ENCODE measurements at regions not wholly inside any gene's neighbourhood (a gene's known extent, or its start where the extent isn't known, plus 50 kb on each side); places are given as distances from the start of the nearest gene placed in this dataset.

- Mint-ChIP-seq H3K4me1 (no peaks in the 10 kb centered on the region), H3K9me3 (peaks cover 0 to 10% (median 6%) of the 10 kb centered on the region in 8 donors), H3K4me3 (no peak overlapping the region), H3K27me3 (peaks cover 0 to 2% of the 10 kb centered on the region in 2 donors), H3K27ac (no peak overlapping the region), H3K36me3 (no peaks in the 10 kb centered on the region)
- H3K36me3 ChIP-seq (ENCODE audit: insufficient read depth, low read length), result no peaks in the 10 kb centered on the region
- H3K9me3 ChIP-seq (ENCODE audit: control insufficient read depth in 1 of 2, low read length in 2 of 2), result no peaks in the 10 kb centered on the region
- ChIA-PET CTCF (ENCODE audit: partially characterized antibody) (no interaction called here), POLR2A (ENCODE audit: partially characterized antibody) (no interaction called here)
- no peaks in the 10 kb centered on the region for H3K27me3 ChIP-seq (ENCODE audit: insufficient read depth, low read length)
- no peak overlapping the region for H3K27ac ChIP-seq (ENCODE audit: low read depth, low read length)
- no peaks in the 10 kb centered on the region for H3K4me1 ChIP-seq (ENCODE audit: insufficient read depth, low read length)
- no peak for DNase-seq
- intact Hi-C loops (cut with micrococcal nuclease), result no loop called here
- no peak overlapping the region for H3K4me3 ChIP-seq (ENCODE audit: low read length in 2 of 2)
Observed at GRCh38 chr1:187513190-187513589, 684.4 kb downstream of the PLA2G4A start.

- CTCF ChIA-PET (ENCODE audit: partially characterized antibody), result no interaction called here
- H3K36me3 Mint-ChIP-seq, result no peaks in the 10 kb centered on the region
- peaks cover 0 to 2% of the 10 kb centered on the region in 2 donors for H3K27me3 Mint-ChIP-seq
- Histone ChIP-seq H3K4me3 (ENCODE audit: low read length in 2 of 2) (no peak overlapping the region), H3K9me3 (ENCODE audit: control insufficient read depth in 1 of 2, low read length in 2 of 2) (no peaks in the 10 kb centered on the region), H3K36me3 (ENCODE audit: insufficient read depth, low read length) (no peaks in the 10 kb centered on the region), H3K27me3 (ENCODE audit: insufficient read depth, low read length) (no peaks in the 10 kb centered on the region), H3K27ac (ENCODE audit: low read depth, low read length) (no peak overlapping the region), H3K4me1 (ENCODE audit: insufficient read depth, low read length) (no peaks in the 10 kb centered on the region)
- POLR2A ChIA-PET (ENCODE audit: partially characterized antibody), result no interaction called here
- H3K27ac Mint-ChIP-seq, result no peak overlapping the region
- intact Hi-C loops (cut with micrococcal nuclease), result no loop called here
- H3K4me1 Mint-ChIP-seq, result no peaks in the 10 kb centered on the region
- H3K4me3 Mint-ChIP-seq, result no peak overlapping the region
- no peak for DNase-seq
- H3K9me3 Mint-ChIP-seq, result peaks cover 0 to 10% (median 4%) of the 10 kb centered on the region in 8 donors
Observed at GRCh38 chr1:187514110-187514509, 685.4 kb downstream of the PLA2G4A start.

- intact Hi-C loops (cut with micrococcal nuclease), result no loop called here
- Histone ChIP-seq H3K27ac (ENCODE audit: low read depth, low read length) (no peak overlapping the region), H3K36me3 (ENCODE audit: insufficient read depth, low read length) (no peaks in the 10 kb centered on the region), H3K27me3 (ENCODE audit: insufficient read depth, low read length) (no peaks in the 10 kb centered on the region), H3K9me3 (ENCODE audit: control insufficient read depth in 1 of 2, low read length in 2 of 2) (no peaks in the 10 kb centered on the region), H3K4me3 (ENCODE audit: low read length in 2 of 2) (no peak overlapping the region), H3K4me1 (ENCODE audit: insufficient read depth, low read length) (no peaks in the 10 kb centered on the region)
- Mint-ChIP-seq H3K27ac (no peak overlapping the region), H3K9me3 (peaks cover 0 to 8% (median 4%) of the 10 kb centered on the region in 8 donors), H3K4me1 (no peaks in the 10 kb centered on the region), H3K4me3 (no peak overlapping the region), H3K36me3 (no peaks in the 10 kb centered on the region), H3K27me3 (peaks cover 0 to 2% of the 10 kb centered on the region in 2 donors)
- ChIA-PET CTCF (ENCODE audit: partially characterized antibody) (no interaction called here), POLR2A (ENCODE audit: partially characterized antibody) (no interaction called here)
- DNase-seq, result no peak
Observed at GRCh38 chr1:187516874-187517273, 688.1 kb downstream of the PLA2G4A start.

GRCh38 chr1:187517546-187517945 is 688.8 kb downstream of the PLA2G4A start:
- POLR2A ChIA-PET (ENCODE audit: partially characterized antibody), result no interaction called here
- no peak for DNase-seq
- peaks cover 0 to 2% of the 10 kb centered on the region in 2 donors for H3K27me3 Mint-ChIP-seq
- Histone ChIP-seq H3K4me1 (ENCODE audit: insufficient read depth, low read length) (no peaks in the 10 kb centered on the region), H3K27ac (ENCODE audit: low read depth, low read length) (no peak overlapping the region), H3K9me3 (ENCODE audit: control insufficient read depth in 1 of 2, low read length in 2 of 2) (no peaks in the 10 kb centered on the region), H3K36me3 (ENCODE audit: insufficient read depth, low read length) (no peaks in the 10 kb centered on the region), H3K27me3 (ENCODE audit: insufficient read depth, low read length) (no peaks in the 10 kb centered on the region), H3K4me3 (ENCODE audit: low read length in 2 of 2) (no peak overlapping the region)
- intact Hi-C loops (cut with micrococcal nuclease), result no loop called here
- CTCF ChIA-PET (ENCODE audit: partially characterized antibody), result no interaction called here
- no peaks in the 10 kb centered on the region for H3K4me1 Mint-ChIP-seq
- no peak overlapping the region for H3K4me3 Mint-ChIP-seq
- H3K36me3 Mint-ChIP-seq, result no peaks in the 10 kb centered on the region
- no peak overlapping the region for H3K27ac Mint-ChIP-seq
- peaks cover 0 to 8% (median 4%) of the 10 kb centered on the region in 8 donors for H3K9me3 Mint-ChIP-seq

- Mint-ChIP-seq H3K36me3 (no peaks in the 10 kb centered on the region), H3K27me3 (no peaks in the 10 kb centered on the region), H3K4me1 (no peaks in the 10 kb centered on the region), H3K4me3 (no peak overlapping the region), H3K9me3 (peaks cover 0 to 7% (median 0%) of the 10 kb centered on the region in 8 donors), H3K27ac (no peak overlapping the region)
- H3K4me1 ChIP-seq (ENCODE audit: insufficient read depth, low read length), result no peaks in the 10 kb centered on the region
- POLR2A ChIA-PET (ENCODE audit: partially characterized antibody), result no interaction called here
- no peak for DNase-seq
- no peaks in the 10 kb centered on the region for H3K9me3 ChIP-seq (ENCODE audit: control insufficient read depth in 1 of 2, low read length in 2 of 2)
- CTCF ChIA-PET (ENCODE audit: partially characterized antibody), result no interaction called here
- no peak overlapping the region for H3K27ac ChIP-seq (ENCODE audit: low read depth, low read length)
- no peaks in the 10 kb centered on the region for H3K27me3 ChIP-seq (ENCODE audit: insufficient read depth, low read length)
- intact Hi-C loops (cut with micrococcal nuclease), result no loop called here
- no peak overlapping the region for H3K4me3 ChIP-seq (ENCODE audit: low read length in 2 of 2)
- H3K36me3 ChIP-seq (ENCODE audit: insufficient read depth, low read length), result no peaks in the 10 kb centered on the region
Observed at GRCh38 chr1:187527346-187527745, 698.6 kb downstream of the PLA2G4A start.

- Histone ChIP-seq H3K27me3 (ENCODE audit: insufficient read depth, low read length) (no peaks in the 10 kb centered on the region), H3K4me3 (ENCODE audit: low read length in 2 of 2) (no peak overlapping the region), H3K9me3 (ENCODE audit: control insufficient read depth in 1 of 2, low read length in 2 of 2) (no peaks in the 10 kb centered on the region), H3K36me3 (ENCODE audit: insufficient read depth, low read length) (no peaks in the 10 kb centered on the region), H3K27ac (ENCODE audit: low read depth, low read length) (no peak overlapping the region), H3K4me1 (ENCODE audit: insufficient read depth, low read length) (no peaks in the 10 kb centered on the region)
- no peaks in the 10 kb centered on the region for H3K27me3 Mint-ChIP-seq
- CTCF ChIA-PET (ENCODE audit: partially characterized antibody), result no interaction called here
- DNase-seq, result no peak
- intact Hi-C loops (cut with micrococcal nuclease), result no loop called here
- no peaks in the 10 kb centered on the region for H3K36me3 Mint-ChIP-seq
- H3K9me3 Mint-ChIP-seq, result peaks cover 0 to 15% (median 3%) of the 10 kb centered on the region in 8 donors
- no peaks in the 10 kb centered on the region for H3K4me1 Mint-ChIP-seq
- POLR2A ChIA-PET (ENCODE audit: partially characterized antibody), result no interaction called here
- no peak overlapping the region for H3K27ac Mint-ChIP-seq
- H3K4me3 Mint-ChIP-seq, result no peak overlapping the region
Observed at GRCh38 chr1:187537936-187538335, 709.2 kb downstream of the PLA2G4A start.

- no peaks in the 10 kb centered on the region for H3K27me3 ChIP-seq (ENCODE audit: insufficient read depth, low read length)
- Mint-ChIP-seq H3K27ac (no peak overlapping the region), H3K4me3 (no peak overlapping the region), H3K36me3 (no peaks in the 10 kb centered on the region), H3K4me1 (no peaks in the 10 kb centered on the region), H3K27me3 (no peaks in the 10 kb centered on the region), H3K9me3 (peaks cover 0 to 23% (median 10%) of the 10 kb centered on the region in 8 donors)
- H3K4me1 ChIP-seq (ENCODE audit: insufficient read depth, low read length), result no peaks in the 10 kb centered on the region
- no peak for DNase-seq
- no peak overlapping the region for H3K27ac ChIP-seq (ENCODE audit: low read depth, low read length)
- intact Hi-C loops (cut with micrococcal nuclease), result no loop called here
- H3K36me3 ChIP-seq (ENCODE audit: insufficient read depth, low read length), result no peaks in the 10 kb centered on the region
- POLR2A ChIA-PET (ENCODE audit: partially characterized antibody), result no interaction called here
- CTCF ChIA-PET (ENCODE audit: partially characterized antibody), result no interaction called here
- no peaks in the 10 kb centered on the region for H3K9me3 ChIP-seq (ENCODE audit: control insufficient read depth in 1 of 2, low read length in 2 of 2)
- no peak overlapping the region for H3K4me3 ChIP-seq (ENCODE audit: low read length in 2 of 2)
Observed at GRCh38 chr1:187549540-187549939, 720.8 kb downstream of the PLA2G4A start.

- H3K4me1 ChIP-seq (ENCODE audit: insufficient read depth, low read length), result no peaks in the 10 kb centered on the region
- H3K4me3 ChIP-seq (ENCODE audit: low read length in 2 of 2), result no peak overlapping the region
- H3K27me3 Mint-ChIP-seq, result no peaks in the 10 kb centered on the region
- POLR2A ChIA-PET (ENCODE audit: partially characterized antibody), result no interaction called here
- no peak overlapping the region for H3K4me3 Mint-ChIP-seq
- H3K36me3 Mint-ChIP-seq, result no peaks in the 10 kb centered on the region
- no peak overlapping the region for H3K27ac Mint-ChIP-seq
- no peak overlapping the region for H3K27ac ChIP-seq (ENCODE audit: low read depth, low read length)
- H3K36me3 ChIP-seq (ENCODE audit: insufficient read depth, low read length), result no peaks in the 10 kb centered on the region
- DNase-seq, result no peak
- H3K9me3 Mint-ChIP-seq, result peaks cover 0 to 17% (median 11%) of the 10 kb centered on the region in 8 donors
- H3K27me3 ChIP-seq (ENCODE audit: insufficient read depth, low read length), result no peaks in the 10 kb centered on the region
- no peaks in the 10 kb centered on the region for H3K4me1 Mint-ChIP-seq
- H3K9me3 ChIP-seq (ENCODE audit: control insufficient read depth in 1 of 2, low read length in 2 of 2), result no peaks in the 10 kb centered on the region
- intact Hi-C loops (cut with micrococcal nuclease), result no loop called here
- CTCF ChIA-PET (ENCODE audit: partially characterized antibody), result no interaction called here
Observed at GRCh38 chr1:187551061-187551460, 722.3 kb downstream of the PLA2G4A start.
